Esophagus mucosa (tissue), 1 donor: ENCODE measurements at regions not wholly inside any gene's neighbourhood (a gene's known extent, or its start where the extent isn't known, plus 50 kb on each side); places are given as distances from the start of the nearest gene placed in this dataset.

Experiments
- ATAC-seq: fragments of 200-7000 bp; cut with Tn5 transposase; one replicate; pipeline ENCODE4 v1.9.1; 2020
- donor health status: DM: yes; HTN: yes; CAD: no.

- no peak for ATAC-seq
These were observed 151.3 kb upstream of the TNRC6C start for GRCh38 chr17:77807051-77807745.

DNA sequence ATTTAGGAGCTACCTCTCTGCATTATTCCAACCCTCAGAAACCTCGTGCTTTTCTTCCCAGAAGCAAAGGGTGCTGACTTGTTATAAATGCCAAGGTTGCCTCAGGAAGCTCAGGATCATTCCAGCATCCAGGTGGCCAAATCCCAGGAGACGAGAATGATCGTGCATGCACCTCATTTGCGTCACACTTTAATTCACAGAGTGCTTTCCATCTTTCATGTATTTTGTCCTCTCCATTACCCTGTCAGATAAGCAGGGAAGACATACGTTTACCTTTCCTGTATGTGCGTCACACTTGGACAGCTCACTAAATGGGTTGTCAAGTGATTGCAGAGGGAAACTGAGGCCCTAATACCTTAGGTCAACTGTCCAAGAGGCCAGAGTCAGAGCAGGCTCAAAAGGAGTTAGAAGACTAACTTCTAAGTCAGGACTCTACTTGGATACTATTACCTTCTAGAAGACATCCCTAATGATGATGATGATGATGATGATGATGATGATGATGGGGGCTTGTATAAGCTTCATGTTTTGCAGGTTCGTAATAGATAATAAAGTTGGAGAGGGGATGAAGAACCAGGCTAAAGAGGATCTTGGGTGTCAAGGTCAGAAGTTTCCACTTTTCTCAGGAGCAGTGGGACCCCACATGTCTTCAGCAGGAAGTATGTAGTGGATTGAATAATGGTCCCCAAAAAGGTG, 150.6 kb upstream of the TNRC6C start:
- no peak for ATAC-seq

GRCh38 chr17:77808686-77809425, 149.6 kb upstream of the TNRC6C start:
- no peak for ATAC-seq

- ATAC-seq = no peak
These were observed 148.7 kb upstream of the TNRC6C start for GRCh38 chr17:77809814-77810213.

- no peak for ATAC-seq
These were observed 148.0 kb upstream of the TNRC6C start for GRCh38 chr17:77810536-77810935.

DNA sequence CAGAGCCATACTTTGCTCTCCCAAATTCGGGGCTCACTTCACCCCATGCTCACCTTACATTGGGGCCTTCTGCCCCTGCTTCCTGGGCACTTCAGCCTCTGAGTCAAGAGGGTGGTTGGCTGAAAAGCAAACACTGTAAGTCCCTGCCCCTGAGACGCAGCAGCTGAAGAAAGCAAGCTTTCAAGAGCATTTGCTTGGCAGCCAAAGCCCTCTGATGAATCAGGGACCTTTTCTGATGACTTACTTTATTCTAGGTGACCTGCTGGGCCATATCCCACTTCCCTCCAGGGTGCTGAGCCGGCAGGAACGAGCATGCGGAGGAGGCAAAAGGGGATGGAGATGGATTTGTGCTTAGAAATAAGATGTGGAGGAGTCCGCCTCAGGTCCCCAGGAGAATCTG, 147.0 kb upstream of the TNRC6C start:
- ATAC-seq = no peak

DNA sequence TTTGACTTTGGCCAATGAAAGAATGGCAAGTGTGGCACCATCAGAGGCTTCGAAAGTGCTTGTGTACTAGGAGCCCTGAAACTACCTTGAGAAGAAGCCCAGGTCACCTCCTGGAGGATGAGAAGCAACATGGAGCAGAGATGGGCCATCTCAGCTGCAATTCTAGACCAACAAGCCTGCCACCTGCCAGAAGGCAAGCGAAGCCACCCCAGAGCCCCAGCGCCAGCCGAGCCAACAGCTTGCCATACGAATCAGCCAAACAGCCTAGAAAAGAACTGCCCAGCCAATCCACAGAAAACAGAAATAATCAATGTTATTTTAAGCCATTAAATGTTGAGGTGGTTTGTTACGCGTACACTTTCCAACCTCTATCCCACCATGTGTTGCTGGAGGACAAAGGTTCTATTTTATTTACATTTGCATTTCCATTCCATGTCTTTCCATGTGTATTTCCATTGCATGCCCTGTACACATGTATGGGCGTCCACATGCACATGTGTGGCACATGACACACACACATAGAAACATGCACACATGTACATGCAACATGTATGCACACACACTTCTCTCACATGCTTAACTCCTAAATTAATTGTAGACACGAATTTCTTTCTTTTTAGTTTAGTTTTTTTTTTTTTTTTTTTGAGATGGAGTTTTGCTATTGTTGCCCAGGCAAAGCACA, 144.3 kb upstream of the TNRC6C start:
- ATAC-seq = no peak

DNA sequence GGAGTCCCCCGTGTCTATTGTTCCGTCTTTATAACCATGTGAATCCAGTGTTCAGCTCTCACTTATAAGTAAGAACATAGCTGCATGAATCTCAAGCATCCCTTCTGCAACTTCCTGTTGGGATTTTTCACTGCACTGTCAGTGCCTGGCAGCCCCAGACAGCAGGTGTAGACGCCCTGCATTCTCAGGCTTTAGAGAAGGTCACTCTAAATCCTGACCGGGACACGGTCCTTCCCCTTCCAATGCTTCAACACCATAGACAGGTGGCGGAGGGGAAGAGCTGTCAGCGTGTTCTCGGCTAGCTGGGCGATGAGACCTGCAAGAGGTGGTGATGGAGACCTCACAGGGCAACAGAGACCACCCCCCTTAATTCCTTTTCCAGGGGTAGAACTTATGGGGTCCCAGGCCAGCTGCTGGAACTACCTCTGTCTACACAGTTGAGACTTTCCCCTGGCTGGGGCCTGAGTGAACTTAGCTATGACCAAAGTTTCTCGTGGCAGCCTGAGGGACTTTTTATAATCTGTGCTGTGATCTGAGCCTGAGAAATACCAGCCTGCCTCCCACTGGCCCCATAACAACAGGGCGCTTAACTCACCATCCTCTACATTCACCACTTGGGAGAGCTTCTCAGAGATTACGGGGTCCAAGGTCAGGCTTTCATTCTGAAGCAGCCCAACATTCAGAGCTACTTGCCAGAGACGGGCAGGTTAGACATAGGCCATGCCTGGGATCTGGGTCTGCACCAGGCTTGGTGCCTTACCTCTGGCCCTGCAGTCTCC, 143.2 kb upstream of the TNRC6C start:
- ATAC-seq = no peak

DNA sequence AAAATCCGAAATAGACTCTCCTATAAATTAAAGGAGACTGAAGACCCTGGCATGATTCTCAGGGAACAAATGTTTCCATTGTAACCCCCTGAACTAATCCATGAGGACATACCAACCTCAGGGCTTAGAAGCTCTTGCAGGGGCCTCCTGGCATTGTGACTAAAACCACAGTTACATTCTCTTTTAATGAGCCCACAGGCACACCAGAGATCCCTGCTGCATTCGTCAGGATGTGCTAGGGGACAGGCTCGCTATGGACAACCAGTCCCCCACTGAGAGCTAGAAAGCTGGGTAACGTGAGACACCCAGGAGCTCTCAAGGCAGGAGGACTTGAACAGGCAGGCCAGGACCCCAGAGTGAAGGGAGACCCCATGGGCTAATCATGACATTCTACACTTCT, 140.6 kb upstream of the TNRC6C start:
- ATAC-seq = no peak

DNA sequence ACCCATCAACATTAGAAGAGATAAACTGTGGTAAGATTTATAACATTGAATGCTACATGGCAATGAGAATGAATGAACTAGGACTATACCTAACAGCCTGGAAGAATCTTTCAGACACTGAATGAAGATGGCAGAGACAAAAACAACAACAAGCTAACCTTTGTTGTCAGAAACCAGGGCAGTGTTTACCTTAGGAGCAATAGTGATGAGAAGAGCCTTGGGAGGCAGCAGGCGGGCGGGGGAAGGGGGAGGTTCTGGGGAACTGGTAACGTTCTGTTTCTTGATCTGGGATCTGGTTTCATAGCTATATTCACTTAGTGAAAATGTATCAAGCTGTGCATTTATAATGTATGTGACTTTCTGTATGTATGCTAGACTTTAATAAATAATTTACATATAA, 139.0 kb upstream of the TNRC6C start:
- ATAC-seq = no peak

- ATAC-seq = no peak
These were observed 137.4 kb upstream of the TNRC6C start for GRCh38 chr17:77821114-77821513.

DNA sequence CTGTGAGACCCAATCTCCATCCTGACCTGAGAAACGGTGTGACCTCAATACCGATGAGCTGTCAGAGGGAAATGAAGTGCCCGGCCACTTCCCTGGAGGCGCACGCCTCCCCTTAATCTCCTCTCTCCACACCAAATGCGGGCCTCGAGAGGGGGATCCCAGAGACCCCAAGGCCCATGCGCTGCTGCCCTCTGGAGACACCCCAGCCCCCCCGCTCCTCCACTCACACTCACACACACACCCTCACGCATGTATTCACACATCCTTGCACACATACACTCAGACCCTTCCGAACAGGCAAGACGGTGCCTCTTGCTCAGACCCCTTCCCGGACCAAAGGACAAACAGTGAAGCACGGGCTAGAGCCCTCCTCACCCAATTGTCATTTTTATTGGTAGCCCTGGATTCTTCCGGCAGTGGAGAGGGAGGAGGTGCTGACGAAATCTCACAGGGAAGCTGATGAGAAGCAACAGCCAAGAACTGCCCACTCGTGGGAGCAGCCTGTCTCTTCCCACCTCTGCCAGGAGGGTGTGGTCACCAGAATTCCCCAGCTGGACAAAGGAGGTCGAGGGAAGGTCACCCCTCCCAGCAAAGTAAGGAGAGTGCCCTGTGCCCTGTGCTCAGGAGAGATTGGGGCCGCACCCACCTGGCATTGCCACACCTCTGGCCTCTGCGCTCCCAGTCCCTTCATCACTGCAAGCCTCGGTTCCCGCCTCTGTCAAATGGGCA, 136.0 kb upstream of the TNRC6C start:
- ATAC-seq = no peak

- ATAC-seq = no peak
These were observed 134.3 kb upstream of the TNRC6C start for GRCh38 chr17:77824102-77824779.

- ATAC-seq = no peak
These were observed 133.7 kb upstream of the TNRC6C start for GRCh38 chr17:77824780-77825280.

DNA sequence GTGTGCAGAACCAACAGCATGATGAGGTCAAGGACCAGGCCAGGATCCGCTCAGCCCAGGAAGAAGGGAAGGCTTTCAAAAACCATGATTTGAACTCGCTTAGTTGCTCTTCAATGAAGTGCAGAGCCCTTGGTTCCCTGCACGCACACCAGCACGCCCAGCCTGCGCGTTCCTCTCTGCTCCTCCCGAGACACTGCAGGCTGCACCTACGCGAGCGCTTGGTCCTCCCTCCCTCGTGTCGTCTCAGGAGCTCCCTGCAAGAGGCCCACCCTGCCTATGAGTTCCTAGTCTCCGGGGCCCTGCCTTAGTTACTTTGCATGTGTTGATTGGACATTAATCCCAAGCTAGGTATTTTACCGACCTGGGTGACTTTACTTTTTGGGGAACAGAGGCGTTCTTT, 132.9 kb upstream of the TNRC6C start:
- no peak for ATAC-seq

- no peak for ATAC-seq
These were observed 132.2 kb upstream of the TNRC6C start for GRCh38 chr17:77826132-77826873.

DNA sequence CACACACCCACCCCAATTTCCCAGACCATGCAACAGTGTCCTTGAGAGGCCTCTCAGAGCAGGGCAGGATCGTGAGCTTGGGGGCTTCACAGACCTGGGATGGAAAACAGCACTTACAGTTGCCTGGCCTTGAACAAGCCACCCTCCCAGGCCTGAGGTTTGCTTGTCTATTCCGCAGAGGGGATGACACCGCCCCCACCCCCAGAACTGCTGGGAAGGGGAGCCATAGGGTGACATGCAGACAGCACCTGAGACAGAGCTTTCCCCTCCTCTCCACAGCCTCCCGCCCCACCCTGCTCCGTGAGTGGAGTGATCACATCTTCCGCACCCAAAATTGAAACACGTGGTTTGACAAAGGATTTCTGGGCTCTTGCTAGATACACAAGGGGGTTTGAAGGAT, 131.5 kb upstream of the TNRC6C start:
- no peak for ATAC-seq

- ATAC-seq = no peak
These were observed 131.0 kb upstream of the TNRC6C start for GRCh38 chr17:77827511-77827910.

GRCh38 chr17:77828749-77829539, 129.6 kb upstream of the TNRC6C start:
- no peak for ATAC-seq
